ENCODE measurements at regions not wholly inside any gene's neighbourhood (a gene's known extent, or its start where the extent isn't known, plus 50 kb on each side); places are given as distances from the start of the nearest gene placed in this dataset.

DNA sequence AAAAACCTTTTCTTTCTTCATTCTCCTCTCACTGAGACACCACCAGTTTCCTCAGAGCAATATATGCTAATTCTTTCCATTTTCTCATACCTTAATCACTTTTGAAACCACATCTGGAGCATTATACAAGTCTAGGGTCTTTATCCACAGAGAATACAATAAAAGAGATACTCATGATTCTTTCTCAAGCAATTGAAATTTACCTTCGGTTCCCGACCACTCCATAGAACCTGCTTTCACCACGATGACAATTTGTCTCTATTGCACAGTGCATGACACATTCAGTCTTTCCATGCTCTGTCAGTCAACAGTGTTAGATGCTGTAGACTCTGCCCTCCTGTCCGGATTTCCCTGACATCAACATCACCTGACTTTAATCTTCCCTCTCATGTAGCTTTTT lies 409.3 kb upstream of the NWD2 start:
- no peaks in the 10 kb centered on the region for H3K9me3 ChIP-seq (ENCODE audit: low read depth)
- DNase-seq (ENCODE audit: low read depth in 1 of 2, low spot score in 1 of 2): no peak
- H3K4me3 ChIP-seq: no peak overlapping the region
- no peaks in the 10 kb centered on the region for H3K36me3 ChIP-seq
- no peaks in the 10 kb centered on the region for H3K4me1 ChIP-seq (ENCODE audit: low read depth)
- H3K27ac ChIP-seq: no peak overlapping the region
- no peaks in the 10 kb centered on the region for H3K27me3 ChIP-seq
- TF ChIP-seq, protein P1, sequence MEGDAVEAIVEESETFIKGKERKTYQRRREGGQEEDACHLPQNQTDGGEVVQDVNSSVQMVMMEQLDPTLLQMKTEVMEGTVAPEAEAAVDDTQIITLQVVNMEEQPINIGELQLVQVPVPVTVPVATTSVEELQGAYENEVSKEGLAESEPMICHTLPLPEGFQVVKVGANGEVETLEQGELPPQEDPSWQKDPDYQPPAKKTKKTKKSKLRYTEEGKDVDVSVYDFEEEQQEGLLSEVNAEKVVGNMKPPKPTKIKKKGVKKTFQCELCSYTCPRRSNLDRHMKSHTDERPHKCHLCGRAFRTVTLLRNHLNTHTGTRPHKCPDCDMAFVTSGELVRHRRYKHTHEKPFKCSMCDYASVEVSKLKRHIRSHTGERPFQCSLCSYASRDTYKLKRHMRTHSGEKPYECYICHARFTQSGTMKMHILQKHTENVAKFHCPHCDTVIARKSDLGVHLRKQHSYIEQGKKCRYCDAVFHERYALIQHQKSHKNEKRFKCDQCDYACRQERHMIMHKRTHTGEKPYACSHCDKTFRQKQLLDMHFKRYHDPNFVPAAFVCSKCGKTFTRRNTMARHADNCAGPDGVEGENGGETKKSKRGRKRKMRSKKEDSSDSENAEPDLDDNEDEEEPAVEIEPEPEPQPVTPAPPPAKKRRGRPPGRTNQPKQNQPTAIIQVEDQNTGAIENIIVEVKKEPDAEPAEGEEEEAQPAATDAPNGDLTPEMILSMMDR (IDR thresholded peaks at IDR 0.05; ENCODE audit: low read depth, low read length): no peak

DNA sequence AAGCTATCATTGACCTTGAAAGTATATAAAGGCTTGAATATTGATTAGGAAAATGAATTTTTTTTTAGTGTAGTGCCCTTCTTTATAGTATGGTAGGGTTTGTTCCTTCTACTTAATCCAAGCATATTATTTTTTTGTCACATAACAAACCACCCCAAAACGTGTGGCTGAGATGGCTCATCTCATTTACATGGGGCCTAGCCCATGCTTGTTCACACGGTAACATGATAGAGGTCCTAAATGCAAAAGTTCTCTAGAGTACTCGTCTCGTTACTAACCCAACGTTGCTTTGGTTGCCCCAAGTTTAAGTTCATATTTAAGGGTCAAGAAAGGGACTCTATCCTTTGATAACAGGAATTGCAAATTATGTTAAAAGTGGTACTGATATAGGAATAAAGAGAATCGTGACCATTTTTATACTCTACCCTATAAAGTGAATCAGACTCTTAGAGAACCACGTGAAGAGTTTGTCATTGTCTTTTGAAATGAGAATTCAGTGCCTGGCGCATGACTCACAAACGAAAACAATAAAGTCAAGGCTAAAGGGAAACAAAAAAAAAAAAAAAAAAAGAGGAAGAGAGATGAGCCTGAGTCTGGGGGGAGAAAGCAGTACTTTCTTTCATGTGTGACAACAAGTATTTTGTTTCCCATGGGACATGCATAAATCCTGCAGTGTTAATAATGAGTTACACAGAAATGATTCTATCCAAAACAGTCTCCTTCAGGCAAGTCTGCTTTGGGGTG lies 402.8 kb upstream of the NWD2 start:
- H3K4me3 ChIP-seq: no peak overlapping the region
- no peaks in the 10 kb centered on the region for H3K27me3 ChIP-seq
- H3K4me1 ChIP-seq (ENCODE audit: low read depth): no peaks in the 10 kb centered on the region
- TF ChIP-seq, protein P1 (IDR thresholded peaks at IDR 0.05; ENCODE audit: low read depth, low read length): no peak
- DNase-seq (ENCODE audit: low read depth in 1 of 2, low spot score in 1 of 2): no peak
- H3K9me3 ChIP-seq (ENCODE audit: low read depth): no peaks in the 10 kb centered on the region
- H3K27ac ChIP-seq: no peak overlapping the region
- H3K36me3 ChIP-seq: no peaks in the 10 kb centered on the region

DNA sequence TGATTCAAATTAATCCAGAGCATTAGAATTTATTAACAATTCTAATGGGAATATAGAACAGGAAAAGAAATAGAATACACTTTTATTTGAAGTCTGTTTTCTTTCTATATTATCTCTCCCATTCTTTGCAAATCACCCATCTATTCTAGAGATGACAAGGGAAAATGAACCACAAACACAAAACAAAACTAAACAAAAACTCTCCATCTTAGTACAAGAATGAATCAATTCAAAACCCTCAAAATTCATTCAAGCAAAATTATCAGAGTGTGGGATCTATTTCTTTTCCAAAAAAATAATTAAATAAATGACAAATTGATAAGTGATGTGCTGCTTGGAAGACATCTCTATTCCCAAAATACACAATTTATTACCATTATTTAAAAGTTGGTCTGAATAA lies 400.1 kb upstream of the NWD2 start:
- no peaks in the 10 kb centered on the region for H3K9me3 ChIP-seq (ENCODE audit: low read depth)
- H3K27me3 ChIP-seq: no peaks in the 10 kb centered on the region
- TF ChIP-seq, protein P1 (IDR thresholded peaks at IDR 0.05; ENCODE audit: low read depth, low read length): no peak
- H3K36me3 ChIP-seq: no peaks in the 10 kb centered on the region
- H3K4me1 ChIP-seq (ENCODE audit: low read depth): no peaks in the 10 kb centered on the region
- DNase-seq (ENCODE audit: low read depth in 1 of 2, low spot score in 1 of 2): no peak
- H3K27ac ChIP-seq: no peak overlapping the region
- H3K4me3 ChIP-seq: no peak overlapping the region

DNA sequence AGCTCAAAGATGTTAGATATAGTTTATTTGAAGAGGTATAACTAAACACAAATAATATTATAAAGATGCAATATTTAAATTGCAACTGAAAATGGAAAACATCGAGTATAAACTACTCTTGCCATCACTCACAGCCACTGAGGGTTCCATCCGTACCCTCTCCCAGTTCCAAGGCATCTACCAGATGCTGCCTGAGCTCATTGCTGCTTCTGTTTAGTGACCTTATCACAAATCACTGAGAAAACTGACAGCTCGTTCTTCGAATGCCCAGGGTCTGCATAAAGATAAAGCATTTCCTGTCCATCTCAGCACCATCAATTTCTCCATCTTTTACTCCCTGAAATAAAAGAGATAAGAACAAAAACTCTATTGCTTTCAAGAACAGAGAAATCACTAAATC lies 391.7 kb upstream of the NWD2 start:
- no peaks in the 10 kb centered on the region for H3K9me3 ChIP-seq (ENCODE audit: low read depth)
- no peak overlapping the region for H3K4me3 ChIP-seq
- no peaks in the 10 kb centered on the region for H3K27me3 ChIP-seq
- TF ChIP-seq, protein P1 (IDR thresholded peaks at IDR 0.05; ENCODE audit: low read depth, low read length): no peak
- H3K36me3 ChIP-seq: no peaks in the 10 kb centered on the region
- H3K27ac ChIP-seq: no peak overlapping the region
- no peaks in the 10 kb centered on the region for H3K4me1 ChIP-seq (ENCODE audit: low read depth)
- peak in 1 of 2 donors; percentile 3 for DNase-seq (ENCODE audit: low read depth in 1 of 2, low spot score in 1 of 2)

DNA sequence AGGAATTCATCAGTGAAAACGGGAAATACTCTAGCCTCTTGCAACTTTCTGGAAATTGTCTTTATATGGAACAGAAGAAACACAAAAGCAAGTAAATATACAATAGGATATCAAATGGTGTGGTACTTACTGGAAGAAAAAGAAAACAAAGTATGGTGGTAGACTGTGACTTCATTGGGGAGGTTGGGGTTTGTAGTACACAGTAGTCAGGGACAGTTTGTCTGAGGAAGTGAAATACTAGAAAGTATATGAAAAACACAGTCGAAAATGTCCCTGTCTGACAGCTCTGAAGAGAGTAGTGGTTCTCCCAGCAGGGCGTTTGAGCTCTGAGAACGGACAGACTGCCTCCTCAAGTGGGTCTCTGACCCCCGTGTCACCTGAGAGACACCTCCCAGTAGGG lies 390.0 kb upstream of the NWD2 start:
- Histone ChIP-seq H3K9me3 (ENCODE audit: low read depth) (no peaks in the 10 kb centered on the region), H3K4me1 (ENCODE audit: low read depth) (no peaks in the 10 kb centered on the region)
- DNase-seq (ENCODE audit: low read depth in 1 of 2, low spot score in 1 of 2): no peak

More for the DNA sequence above, 390.0 kb upstream of the NWD2 start:
- TF ChIP-seq, protein P1 (IDR thresholded peaks at IDR 0.05; ENCODE audit: low read depth, low read length): no peak
- Histone ChIP-seq H3K27ac (no peak overlapping the region), H3K36me3 (no peaks in the 10 kb centered on the region), H3K27me3 (no peaks in the 10 kb centered on the region), H3K4me3 (no peak overlapping the region)
